C4-2B (cell line): ENCODE measurements at regions not wholly inside any gene's neighbourhood (a gene's known extent, or its start where the extent isn't known, plus 50 kb on each side); places are given as distances from the start of the nearest gene placed in this dataset.

Experiments
- CTCF ChIP-seq: fragments of 450-650 bp; conservative IDR thresholded peaks from 2 replicates; pipeline ENCODE4 v1.5.1; 2017; ENCODE audit warnings: mild to moderate bottlenecking
- ZFX ChIP-seq: fragments of 450-650 bp; IDR thresholded peaks from 2 replicates; pipeline ENCODE4 v1.6.1; 2017

GRCh38 chr16:86752582-86753175 is 174.3 kb downstream of the FOXL1 start:
- TF ChIP-seq CTCF (no peak), ZFX (no peak)
